GM21529 (cell line): ENCODE measurements at regions not wholly inside any gene's neighbourhood (a gene's known extent, or its start where the extent isn't known, plus 50 kb on each side); places are given as distances from the start of the nearest gene placed in this dataset.
"Not testable (repeated sequence)": the region's sequence is repeated elsewhere in the genome, so short reads cannot be mapped to it uniquely, and the experiment has no call there.

Experiments
- ATAC-seq: cut with Tn5 transposase; IDR thresholded peaks from one replicate; pipeline ENCODE4 v1.9.1; 2021; ENCODE audit not compliant: unreplicated experiment

DNA sequence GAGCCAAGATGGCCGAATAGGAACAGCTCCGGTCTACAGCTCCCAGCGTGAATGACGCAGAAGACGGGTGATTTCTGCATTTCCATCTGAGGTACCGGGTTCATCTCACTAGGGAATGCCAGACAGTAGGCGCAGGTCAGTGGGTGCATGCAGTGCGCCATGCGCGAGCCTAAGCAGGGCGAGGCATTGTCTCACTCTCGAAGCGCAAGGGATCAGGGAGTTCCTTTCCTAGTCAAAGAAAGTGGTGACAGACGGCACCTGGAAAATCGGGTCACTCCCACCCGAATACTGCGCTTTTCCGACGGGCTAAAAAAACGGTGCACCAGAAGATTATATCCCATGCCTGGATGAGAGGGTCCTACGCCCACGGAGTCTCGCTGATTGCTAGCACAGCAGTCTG, 600.1 kb downstream of the PRR16 start:
- ATAC-seq: not testable (repeated sequence)

DNA sequence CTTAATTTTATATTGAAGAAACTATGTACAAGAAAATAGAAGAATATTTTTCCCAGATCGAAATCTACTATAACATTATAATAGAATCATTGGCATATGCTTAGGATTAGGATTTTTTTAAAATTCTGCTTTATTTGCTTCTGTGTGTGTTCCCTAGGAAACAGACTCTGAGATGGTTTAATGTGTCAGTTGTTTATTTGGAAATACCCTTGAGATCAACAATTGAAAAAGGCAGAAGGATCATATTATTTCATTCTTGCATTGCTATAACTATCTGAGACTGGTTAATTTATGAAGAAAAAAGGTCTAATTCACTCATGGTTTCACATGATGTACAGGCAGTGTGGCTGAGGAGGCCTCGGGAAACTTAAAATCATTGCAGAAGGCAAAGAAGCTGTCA, 622.6 kb downstream of the PRR16 start:
- ATAC-seq: no peak

DNA sequence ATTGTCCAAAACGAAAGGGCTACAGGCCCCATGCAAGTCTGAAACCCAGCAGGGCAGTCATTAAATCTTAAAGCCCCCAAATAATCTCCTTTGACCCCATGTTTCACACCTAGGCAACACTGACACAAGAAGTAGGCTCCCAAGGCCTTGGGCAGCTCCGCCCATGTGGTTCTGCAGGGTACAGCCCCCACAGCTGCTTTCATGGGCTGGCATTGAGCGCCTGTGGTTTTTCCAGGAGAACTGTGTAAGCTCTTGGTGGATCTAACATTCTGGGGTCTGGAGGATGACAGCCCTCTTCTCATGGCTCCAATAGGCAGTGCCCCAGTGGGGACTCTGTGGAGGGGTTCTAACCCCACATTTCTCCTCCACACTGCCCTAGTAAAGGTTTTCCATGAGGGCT, 623.5 kb downstream of the PRR16 start:
- ATAC-seq: no peak

DNA sequence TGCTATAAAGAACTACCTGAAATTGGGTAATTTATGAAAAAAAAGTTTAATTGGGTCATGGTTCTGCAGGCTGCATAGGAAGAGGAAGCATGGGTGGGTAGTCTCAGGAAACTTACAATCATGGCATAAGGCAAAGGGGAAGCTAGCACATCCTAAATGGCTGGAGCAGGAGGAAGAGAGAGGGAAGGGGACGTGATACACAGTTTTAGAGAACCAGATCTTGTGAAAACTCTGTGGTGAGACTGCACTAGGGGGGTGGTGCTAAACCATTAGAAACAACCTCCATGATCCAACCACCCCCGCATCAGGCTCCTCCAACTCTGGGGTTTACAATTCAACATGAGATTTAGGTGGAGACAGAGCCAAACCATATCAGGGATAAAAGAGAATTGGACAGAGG, 624.2 kb downstream of the PRR16 start:
- ATAC-seq: no peak

DNA sequence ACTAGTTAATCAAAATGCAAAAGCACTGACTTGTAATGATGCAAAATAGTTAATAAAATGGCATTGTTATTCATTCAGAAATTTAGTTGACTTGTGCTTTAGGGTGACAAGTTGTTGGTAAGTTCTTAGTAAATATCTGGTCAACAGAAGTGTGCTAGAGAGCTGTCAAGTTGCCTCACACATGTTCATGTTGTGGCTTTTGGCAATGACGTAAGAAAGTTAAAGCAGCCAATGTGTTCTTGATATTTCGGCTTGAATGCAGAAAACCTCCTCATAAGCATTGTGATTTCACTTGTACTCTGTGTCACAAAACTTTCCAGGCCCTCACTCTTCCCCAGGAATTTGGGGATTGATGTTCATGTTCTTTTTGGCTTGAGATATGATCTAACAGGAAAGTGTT, 626.7 kb downstream of the PRR16 start:
- no peak for ATAC-seq

DNA sequence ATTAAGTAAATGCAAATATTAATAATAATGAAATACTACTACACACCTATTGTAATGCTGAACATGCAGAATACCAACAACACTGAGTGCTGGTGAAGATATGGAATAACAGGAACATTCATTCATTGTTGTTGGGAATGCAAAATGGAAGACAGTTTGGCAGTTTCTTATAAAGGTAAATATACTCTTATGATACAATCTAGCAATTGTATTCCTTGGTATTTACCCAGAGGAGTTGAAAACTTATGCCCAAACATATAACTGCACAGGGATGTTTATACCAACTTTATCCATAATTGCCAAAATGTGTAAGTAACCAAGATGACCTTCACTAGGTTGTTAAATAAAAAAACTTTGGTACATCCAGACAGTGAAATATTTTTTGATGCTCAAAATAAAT, 636.8 kb downstream of the PRR16 start:
- no peak for ATAC-seq

DNA sequence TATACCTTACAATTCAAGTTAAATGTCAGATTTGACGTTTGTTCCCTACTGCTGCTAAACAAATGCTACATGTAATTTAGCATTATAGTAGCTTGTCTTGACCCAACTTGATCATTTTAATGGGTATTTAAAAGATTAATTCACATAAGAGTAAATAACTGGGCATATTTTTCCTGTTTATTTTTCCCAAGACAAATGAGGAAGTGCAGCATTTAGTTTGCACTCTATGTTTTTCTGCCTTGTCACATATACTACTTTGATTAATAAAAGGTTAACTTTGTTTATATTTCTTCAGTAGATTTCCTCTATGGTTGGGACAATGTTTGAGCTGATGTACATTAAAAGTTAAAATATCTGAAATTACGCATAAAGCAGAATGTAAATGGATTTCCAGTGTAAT, 641.8 kb downstream of the PRR16 start:
- no peak for ATAC-seq

DNA sequence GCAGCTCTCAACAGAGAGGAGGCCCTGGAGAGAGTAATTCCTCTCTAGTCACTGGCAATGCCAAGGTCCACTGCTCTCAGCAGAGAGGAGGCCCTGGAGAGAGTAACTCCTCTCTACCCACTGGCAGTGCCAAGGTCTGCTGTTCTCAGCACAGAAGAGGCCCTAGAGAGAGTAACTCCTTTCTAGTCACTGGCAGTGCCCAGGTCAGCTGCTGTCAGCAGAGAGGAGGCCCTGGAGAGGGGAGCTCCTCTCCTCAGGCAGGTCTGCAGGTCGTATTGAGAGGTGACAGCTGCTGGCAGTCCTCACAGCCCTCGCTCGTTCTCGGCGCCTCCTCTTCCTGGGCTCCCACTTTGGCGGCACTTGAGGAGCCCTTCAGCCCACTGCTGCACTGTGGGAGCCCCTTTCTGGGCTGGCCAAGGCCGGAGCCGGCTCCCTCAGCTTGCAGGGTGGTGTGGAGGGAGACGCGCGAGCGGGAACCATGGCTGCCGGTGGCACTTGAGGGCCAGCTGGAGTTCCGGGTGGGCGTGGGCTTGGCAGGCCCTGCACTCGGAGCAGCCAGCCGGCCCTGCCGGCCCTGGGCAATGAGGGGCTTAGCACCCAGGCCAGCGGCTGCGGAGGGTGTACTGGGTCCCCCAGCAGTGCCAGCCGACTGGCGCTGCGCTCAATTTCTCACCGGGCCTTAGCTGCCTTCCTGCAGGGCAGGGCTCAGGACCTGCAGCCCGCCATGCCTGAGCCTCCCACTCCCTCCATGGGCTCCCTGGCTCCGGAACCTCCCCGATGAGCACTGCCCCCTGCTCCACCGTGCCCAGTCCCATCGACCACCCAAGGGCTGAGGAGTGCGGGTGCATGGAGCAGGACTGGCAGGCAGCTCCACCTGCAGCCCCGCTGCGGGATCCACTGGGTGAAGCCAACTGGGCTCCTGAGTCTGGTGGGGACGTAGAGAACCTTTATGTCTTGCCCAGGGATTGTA, 642.9 kb downstream of the PRR16 start:
- ATAC-seq: not testable (repeated sequence)

DNA sequence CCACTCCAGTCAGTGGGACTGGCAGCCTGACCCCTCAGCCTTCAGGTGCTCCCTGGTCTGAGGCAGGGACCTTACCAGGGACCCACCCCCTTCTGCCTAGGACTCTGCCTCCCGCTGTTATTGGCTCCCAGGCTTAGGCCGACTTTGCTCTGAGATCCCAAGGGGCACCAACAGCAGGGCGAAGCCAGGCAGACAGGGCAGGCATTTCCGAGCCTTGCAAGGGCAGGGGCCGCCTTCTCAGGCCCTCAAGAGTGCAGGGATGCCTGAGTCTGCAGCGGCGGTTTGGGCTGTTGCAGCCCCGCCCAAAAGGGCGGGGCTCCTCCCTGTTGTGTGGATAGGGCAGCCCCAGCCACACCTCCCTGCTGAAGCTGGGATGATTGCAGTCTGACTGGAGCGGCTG, 644.6 kb downstream of the PRR16 start:
- ATAC-seq: no peak

DNA sequence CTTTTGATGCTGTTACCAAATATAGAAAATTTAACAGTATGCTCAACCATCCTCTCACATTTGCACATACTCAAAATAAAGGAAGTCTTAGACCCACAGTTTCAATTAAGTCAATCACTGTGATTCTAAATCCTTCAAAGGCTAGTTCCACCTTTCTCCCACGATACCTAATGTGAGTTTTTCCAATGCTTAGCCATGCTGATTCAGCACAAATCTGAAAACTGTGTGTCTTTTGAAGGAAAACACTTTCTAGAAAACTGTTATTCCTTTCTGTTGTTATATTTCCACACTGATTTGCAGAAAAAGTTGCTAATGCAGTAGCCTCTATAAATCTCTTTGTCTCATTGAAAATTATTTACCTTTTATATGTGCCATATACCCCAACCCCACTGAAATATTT, 645.7 kb downstream of the PRR16 start:
- no peak for ATAC-seq

DNA sequence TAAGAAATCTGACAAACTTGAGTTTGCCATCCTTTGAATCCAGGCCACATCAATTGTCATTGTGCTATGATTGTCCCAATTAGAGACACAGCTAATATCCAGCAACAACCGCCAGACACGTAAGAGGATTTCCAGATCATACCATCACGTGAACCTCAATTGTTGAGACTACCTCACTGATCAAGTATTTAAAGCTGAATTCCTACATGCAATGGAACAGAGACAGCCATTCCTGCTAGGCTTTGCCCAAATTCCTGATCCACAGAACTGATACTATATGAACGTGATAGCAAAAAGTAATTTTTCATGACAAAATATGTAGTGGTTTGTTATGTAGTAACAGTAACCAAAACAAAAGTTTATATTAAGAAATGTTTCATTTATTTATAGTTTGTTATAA, 657.7 kb downstream of the PRR16 start:
- ATAC-seq: no peak

DNA sequence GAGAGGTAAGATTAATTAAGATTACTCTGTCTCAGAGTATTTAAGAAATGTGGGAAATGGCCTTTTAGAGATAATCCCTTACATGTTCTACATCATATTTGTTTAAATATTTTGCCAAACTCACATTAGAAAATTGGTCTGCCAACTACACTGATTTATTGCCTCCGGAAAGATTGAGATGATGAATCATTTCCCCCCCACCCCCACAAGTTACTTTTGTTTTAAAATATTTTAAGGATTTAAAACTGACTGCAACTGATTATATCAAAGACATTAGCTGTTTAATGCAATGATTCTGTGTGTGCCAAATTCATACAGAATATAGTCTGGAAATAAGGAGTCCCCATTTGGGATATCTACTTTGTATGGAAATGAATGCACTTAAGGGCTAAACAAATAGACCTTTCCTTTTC, 674.4 kb downstream of the PRR16 start:
- no peak for ATAC-seq

DNA sequence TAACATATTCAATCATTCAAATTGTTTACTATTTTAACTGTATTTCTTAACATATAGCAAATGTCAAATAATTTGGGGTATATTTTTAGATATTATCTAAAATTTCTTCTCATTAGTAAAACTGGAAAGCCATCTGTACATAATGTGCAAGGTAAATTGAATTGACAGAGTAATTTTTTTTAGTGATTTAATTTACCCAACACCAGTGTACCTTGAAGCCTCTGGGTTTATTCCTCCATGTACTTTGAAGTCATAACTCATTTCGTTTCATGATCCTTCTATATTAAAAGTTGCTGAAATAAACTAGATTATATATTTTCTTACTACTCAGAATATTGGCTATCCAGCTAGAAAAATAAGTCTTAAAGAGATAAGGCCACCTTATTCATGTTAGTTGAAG, 674.9 kb downstream of the PRR16 start:
- ATAC-seq: no peak

DNA sequence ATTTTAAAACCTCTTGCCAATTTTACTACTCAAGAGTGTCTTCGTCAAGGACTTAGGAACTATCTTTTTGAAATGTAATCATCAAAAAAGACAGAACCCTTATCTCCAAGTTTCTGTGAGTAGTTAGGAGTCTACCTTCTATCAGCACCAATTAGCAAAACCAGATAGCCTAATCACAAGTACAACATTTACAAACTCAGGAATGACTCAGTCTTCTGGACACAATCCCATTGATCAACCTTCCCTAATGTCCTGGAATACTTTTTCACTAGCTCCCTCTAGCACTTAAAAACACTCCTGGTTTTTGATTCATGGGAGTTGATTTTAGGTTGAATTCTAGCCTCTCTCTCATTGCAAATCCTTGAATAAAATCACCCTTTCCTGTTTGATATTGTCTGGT, 680.7 kb downstream of the PRR16 start:
- ATAC-seq: no peak

DNA sequence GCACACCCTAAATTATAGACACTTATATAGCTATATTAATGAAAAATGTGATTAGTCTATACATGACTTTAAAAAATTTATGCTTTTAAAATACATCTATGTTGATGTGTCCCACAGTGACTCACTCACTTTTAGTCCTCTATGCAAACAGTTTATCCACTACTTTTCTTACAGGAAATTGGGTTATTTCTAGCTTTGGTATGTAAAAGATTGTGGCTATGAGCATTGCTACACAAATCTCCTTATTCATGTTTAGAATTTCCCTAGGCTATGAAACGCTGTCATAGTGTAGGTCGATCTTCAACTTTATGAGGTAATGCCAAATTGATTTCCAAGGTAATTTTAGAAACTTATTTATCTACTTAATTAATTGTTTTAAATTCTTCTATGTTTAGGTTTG, 687.4 kb downstream of the PRR16 start:
- ATAC-seq: no peak

DNA sequence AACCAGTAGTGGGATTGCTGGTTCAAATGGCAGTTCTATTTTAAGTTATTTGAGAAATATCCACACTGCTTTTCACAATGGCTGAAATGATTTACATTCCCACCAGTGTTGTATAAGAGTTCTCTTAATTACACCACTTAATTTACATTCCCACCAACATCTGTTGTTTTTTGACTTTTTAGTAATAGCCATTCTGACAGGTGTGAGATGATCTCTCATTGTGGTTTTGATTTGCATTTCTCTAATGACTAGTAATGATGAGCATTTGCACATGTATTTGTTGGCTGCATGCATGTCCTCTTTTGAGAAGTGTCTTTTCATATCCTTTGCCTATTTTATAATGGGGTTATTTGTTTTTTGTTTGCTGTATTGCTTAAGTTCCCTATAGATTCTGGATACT, 688.3 kb downstream of the PRR16 start:
- ATAC-seq: no peak

DNA sequence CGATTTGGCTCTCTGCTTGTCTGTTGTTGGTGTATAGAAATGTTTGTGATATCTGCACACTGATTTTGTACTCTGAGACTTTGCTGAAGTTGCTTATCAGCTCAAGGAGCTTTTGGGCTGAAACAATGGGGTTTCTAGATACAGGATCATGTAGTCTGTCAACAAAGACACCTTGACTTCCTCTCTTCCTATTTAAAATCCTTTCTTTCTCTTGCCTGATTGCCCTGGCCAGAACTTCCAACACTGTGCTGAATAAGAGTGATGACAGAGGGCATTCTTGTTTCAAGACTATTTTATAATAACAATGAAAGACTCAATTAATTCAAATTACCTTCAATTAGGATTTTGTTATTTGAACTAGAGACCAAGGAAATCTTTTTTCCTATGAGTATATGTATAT, 692.5 kb downstream of the PRR16 start:
- ATAC-seq: no peak

DNA sequence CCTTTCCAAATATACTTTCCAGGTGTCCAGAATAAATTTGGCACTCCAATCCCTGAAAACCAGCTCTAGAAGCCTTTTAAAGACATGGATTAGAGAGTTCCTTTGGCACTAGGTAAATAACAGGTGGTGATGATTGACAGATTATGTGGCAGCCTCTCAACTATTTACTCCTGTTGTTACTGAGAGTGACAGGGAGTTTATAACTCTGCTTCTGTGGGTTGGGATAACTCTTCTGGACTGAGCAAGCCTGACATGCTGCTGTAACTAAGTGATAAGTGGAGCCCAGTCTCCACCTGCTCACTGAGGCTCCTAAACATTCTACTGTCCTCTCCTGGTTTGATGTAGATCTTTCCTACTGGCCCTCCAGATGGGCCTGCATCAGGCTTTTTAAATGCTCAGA, 693.2 kb upstream of the FTMT start:
- no peak for ATAC-seq

DNA sequence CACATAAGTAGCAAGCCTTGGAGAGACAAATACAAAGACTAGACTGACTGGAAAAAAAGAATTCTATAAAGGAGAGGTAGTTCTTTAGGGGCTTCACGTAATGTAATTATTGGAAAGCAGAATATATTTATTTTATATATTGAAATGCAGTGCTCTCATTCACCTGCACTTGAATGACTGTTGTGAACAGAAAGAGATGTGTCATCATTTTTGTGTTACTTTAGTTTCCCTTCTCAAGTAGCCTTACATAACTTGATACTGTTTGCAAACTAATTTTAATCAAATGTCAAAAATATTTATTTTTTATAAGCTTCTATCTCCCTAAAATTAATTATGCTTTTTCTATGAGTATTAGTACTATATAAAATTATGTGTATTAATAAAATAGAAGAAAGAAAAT, 691.1 kb upstream of the FTMT start:
- no peak for ATAC-seq

DNA sequence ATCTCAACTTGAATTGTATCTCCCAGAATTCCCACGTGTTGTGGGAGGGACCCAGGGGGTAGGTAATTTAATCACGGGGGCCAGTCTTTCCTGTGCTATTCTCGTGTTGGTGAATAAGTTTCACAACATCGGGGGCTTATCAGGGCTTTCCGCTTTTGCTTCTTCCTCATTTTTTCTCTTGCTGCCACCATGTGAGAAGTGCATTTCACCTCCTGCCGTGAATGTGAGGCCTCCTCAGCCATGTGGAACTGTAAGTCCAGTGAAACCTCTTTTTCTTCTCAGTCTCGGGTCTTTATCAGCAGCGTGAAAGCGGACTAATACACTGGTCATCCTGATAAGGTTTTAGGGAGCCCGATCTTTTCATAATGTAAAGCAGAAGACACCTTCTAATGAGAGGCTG, 687.0 kb upstream of the FTMT start:
- ATAC-seq: no peak

DNA sequence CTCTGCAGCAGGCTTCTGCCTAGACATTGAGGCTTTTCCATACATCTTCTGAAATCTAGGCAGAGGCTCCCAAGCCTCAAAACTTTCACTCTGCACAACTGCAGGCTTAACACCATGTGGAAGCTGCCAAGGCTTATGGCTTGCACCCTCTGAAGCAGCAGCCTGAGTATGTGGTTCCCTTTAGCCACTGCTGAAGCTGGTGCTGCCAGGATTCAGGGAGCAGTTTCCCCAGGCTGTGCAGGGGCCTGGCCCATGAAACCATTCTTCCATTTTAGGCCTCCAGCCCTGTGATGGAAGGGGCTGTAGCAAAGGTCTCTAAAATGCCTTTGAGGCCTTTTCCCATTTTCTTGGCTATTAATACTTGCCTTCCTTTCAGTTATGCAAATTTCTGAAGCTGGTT, 680.3 kb upstream of the FTMT start:
- no peak for ATAC-seq

DNA sequence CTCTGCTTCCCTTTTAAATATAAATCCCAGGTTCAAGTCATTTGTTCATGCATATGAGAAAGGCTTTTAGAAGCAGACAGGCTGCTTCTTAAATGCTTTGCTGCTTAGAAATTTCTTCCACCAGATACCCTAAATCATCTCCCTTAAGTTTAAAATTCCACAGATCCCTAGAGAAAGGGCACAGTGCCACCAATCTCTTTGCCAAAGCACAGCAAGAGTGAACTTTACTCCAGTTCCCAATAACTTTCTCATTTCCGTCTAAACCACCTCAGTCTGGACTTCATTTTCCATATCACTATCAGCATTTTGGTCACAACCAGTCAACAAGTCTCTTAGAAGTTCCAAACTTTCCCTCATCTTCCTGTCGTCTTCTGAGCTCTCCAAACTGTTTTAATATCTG, 679.8 kb upstream of the FTMT start:
- ATAC-seq: no peak

DNA sequence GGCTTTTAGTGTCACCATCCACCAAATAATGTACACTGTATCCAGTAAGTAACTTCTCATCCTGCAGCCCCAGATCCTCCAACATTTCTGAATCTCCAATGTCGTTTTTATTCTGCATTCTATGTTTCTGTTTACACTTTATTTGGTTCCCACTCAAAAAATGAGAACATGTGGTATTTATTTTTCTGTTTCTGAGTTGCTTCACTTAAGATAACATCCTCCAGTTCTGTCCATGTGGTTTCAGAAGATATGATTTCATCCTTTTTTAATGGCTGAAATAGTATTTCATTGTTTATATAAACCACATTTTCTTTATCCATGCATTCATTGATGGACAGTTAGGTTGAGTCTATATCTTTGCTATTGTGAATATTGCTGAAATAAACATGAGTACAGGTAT, 677.3 kb upstream of the FTMT start:
- ATAC-seq: no peak
